Endothelial cell of umbilical vein (primary cell): ENCODE measurements at regions not wholly inside any gene's neighbourhood (a gene's known extent, or its start where the extent isn't known, plus 50 kb on each side); places are given as distances from the start of the nearest gene placed in this dataset.

Experiments
- BruUV-seq: library from RNA; stranded (reverse); fragments of 400-500 nt; replicated peaks from 2 replicates; lab custom pipeline; 2021; lab: Mats Ljungman, UMichigan
- CTCF ChIA-PET: fragments of 300-600, 350-600 bp; sonication (Branson Sonifier 250); formaldehyde crosslinking; loops from one replicate; lab custom pipeline; 2021; ENCODE audit warnings: antibody characterized with exemption, inconsistent platforms; lab: Charles Lee
- POLR2A ChIA-PET: fragments of 300-600, 350-600 bp; sonication (Branson Sonifier 250); formaldehyde crosslinking; loops from one replicate; lab custom pipeline; 2021; ENCODE audit warnings: antibody characterized with exemption, inconsistent platforms; lab: Charles Lee
- DNase-seq: peaks from one replicate; pipeline ENCODE4 v3.0.0-alpha.2; 2011; ENCODE audit warnings: low read depth, low spot score
- FAIRE-seq: peaks from 2 replicates; lab custom pipeline; 2011; peaks lifted over from hg19 to GRCh38; lab: Jason Lieb, UNC
- H2AFZ ChIP-seq: 2 replicates; pipeline ENCODE4 v1.6.0; 2012; ENCODE audit warnings: low read depth, low read length, control low read depth, inconsistent platforms
- H3K27ac ChIP-seq: 2 replicates; pipeline ENCODE4 v1.5.1; 2011; ENCODE audit warnings: low read depth, mild to moderate bottlenecking, control low read depth, low read length, moderate library complexity; ENCODE audit not compliant: insufficient read depth
- H3K27me3 ChIP-seq, 2 experiments: 2 replicates each; pipeline versions ENCODE4 v1.6.0 to v1.6.1; 2011; ENCODE audit warnings: low read length in 2 of 2, mixed read lengths in 1 of 2; ENCODE audit not compliant: control insufficient read depth in 2 of 2, insufficient read depth in 2 of 2
- H3K36me3 ChIP-seq, 2 experiments: 2 replicates in 1 of 2; 3 replicates in 1 of 2; pipeline ENCODE4 v1.5.1; 2011; ENCODE audit warnings: low read length in 2 of 2, mild to moderate bottlenecking in 1 of 2, moderate library complexity in 1 of 2; ENCODE audit not compliant: control insufficient read depth in 2 of 2, insufficient read depth in 2 of 2; ENCODE audit errors: extremely low read depth in 1 of 2
- H3K4me1 ChIP-seq: 3 replicates; pipeline ENCODE4 v1.5.1; 2011; ENCODE audit warnings: mild to moderate bottlenecking, low read length; ENCODE audit not compliant: control insufficient read depth, insufficient read depth; ENCODE audit errors: extremely low read depth
- H3K4me2 ChIP-seq: 2 replicates; pipeline ENCODE4 v1.6.1; 2011; ENCODE audit warnings: low read length, control low read depth, mixed read lengths; ENCODE audit not compliant: insufficient read depth
- H3K4me3 ChIP-seq, 3 experiments: fragments of 200-600 bp in 1 of 3; sonication (generic), shearing (Covaris generic) in 1 of 3; replicated peaks in 1 of 3; 2 replicates each; pipeline ENCODE4 v1.5.1; 2011 to 2016; ENCODE audit warnings: control low read depth in 3 of 3, low read length in 3 of 3, mild to moderate bottlenecking in 2 of 3, inconsistent platforms in 1 of 3, low read depth in 1 of 3, moderate library complexity in 1 of 3; ENCODE audit not compliant: insufficient read depth in 1 of 3
- H3K79me2 ChIP-seq: 2 replicates; pipeline ENCODE4 v1.6.0; 2012; ENCODE audit warnings: low read length, inconsistent platforms; ENCODE audit not compliant: control insufficient read depth, insufficient read depth
- H3K9ac ChIP-seq: replicated peaks from 2 replicates; pipeline ENCODE3; 2011; ENCODE audit warnings: low read length, control low read depth; ENCODE audit not compliant: insufficient read depth; ENCODE audit errors: extremely low read depth
- H3K9me1 ChIP-seq: replicated peaks from 3 replicates; pipeline ENCODE4 v1.6.0; 2011; ENCODE audit warnings: mild to moderate bottlenecking, low read length; ENCODE audit not compliant: control insufficient read depth, insufficient read depth; ENCODE audit errors: extremely low read depth
- H3K9me3 ChIP-seq: replicated peaks from 2 replicates; pipeline ENCODE4 v1.5.1; 2012; ENCODE audit warnings: low read length, inconsistent platforms; ENCODE audit not compliant: control insufficient read depth, insufficient read depth
- H4K20me1 ChIP-seq: replicated peaks from 2 replicates; pipeline ENCODE3; 2011; ENCODE audit warnings: mild to moderate bottlenecking, low read length; ENCODE audit not compliant: control insufficient read depth, insufficient read depth; ENCODE audit errors: extremely low read depth
- EZH2 ChIP-seq: IDR thresholded peaks from 2 replicates; pipeline ENCODE4 v1.6.1; 2012; ENCODE audit warnings: borderline replicate concordance, low read depth, mild to moderate bottlenecking, moderate library complexity, low read length, inconsistent platforms; ENCODE audit not compliant: severe bottlenecking
- FOS ChIP-seq: IDR thresholded peaks from 2 replicates; pipeline ENCODE4 v1.6.1; 2011; ENCODE audit warnings: mild to moderate bottlenecking, low read length, moderate library complexity, borderline replicate concordance; ENCODE audit not compliant: insufficient read depth
- GATA2 ChIP-seq: IDR thresholded peaks from 2 replicates; pipeline ENCODE4 v1.7.0; 2011; ENCODE audit warnings: low read depth, mild to moderate bottlenecking, moderate library complexity, mixed read lengths, low read length; ENCODE audit not compliant: insufficient read length, insufficient read depth
- JUN ChIP-seq: IDR thresholded peaks from 2 replicates; pipeline ENCODE4 v1.6.1; 2011; ENCODE audit warnings: borderline replicate concordance, low read depth; ENCODE audit not compliant: insufficient read length, insufficient read depth
- MYC ChIP-seq: IDR thresholded peaks from one replicate; pipeline ENCODE4 v1.6.1; 2011; ENCODE audit warnings: mild to moderate bottlenecking, low read depth, low read length
- POLR2A ChIP-seq: IDR thresholded peaks from 2 replicates; pipeline ENCODE4 v1.6.1; 2012; ENCODE audit warnings: low read depth, mild to moderate bottlenecking, control low read depth, low read length
- POLR2AphosphoS5 ChIP-seq: IDR thresholded peaks from 2 replicates; pipeline ENCODE4 v1.6.1; 2012; ENCODE audit warnings: low read depth, mild to moderate bottlenecking, control low read depth, low read length, moderate library complexity; ENCODE audit not compliant: insufficient read depth
- dilution Hi-C: fragments of 300-500 bp; cut with MboI; formaldehyde crosslinking; loops from one replicate; pipeline ENCODE4 v1.15.0; 2019; ENCODE audit warnings: low sequenced_read_pairs; ENCODE audit not compliant: extremely low pct_ligation_motif_present
- intact Hi-C: fragments of 100-400 bp; cut with micrococcal nuclease; formaldehyde crosslinking; loops from one replicate; pipeline ENCODE4 v1.10.0; 2022
- TF ChIP-seq, protein P1 (sequence below), 2 donors: IDR thresholded peaks; 1 replicate in 1 of 2; 2 replicates in 1 of 2; pipeline ENCODE4 v1.5.1; 2011; ENCODE audit warnings: low read length in 2 of 2, mild to moderate bottlenecking in 2 of 2, moderate library complexity in 2 of 2, control low read depth in 1 of 2, inconsistent platforms in 1 of 2, low read depth in 1 of 2; ENCODE audit not compliant: insufficient read depth in 1 of 2; ENCODE audit errors: extremely low read depth in 1 of 2

DNA sequence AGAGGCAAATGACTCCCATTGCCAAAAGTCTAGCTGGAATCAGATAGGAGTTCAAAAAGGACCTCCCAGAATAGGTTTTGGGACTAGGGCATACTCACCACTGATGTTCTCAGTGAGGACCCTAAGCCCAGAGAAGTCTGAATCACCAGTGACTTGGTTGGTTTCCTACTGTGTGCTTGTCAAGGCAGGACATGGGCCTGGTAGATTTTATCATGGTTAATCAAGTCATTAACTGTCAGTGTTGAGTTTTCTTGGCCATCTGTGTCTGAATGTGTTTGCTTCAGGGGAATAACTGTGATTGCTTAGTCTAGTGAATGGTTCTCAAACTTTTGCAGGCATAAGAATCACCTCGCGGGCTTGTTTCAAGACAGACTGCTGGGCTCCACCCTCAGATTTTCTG, 99.0 kb upstream of the GDNF start:
- dilution Hi-C loops: no loop called here
- Histone ChIP-seq H3K79me2 (no peaks in the 10 kb centered on the region), H4K20me1 (no peaks in the 10 kb centered on the region), H3K27ac (no peak overlapping the region), H2AFZ (no peak overlapping the region), H3K4me1 (no peaks in the 10 kb centered on the region), H3K27me3 (no peaks in the 10 kb centered on the region), H3K9me3 (no peaks in the 10 kb centered on the region), H3K9me1 (no peaks in the 10 kb centered on the region), H3K36me3 (no peaks in the 10 kb centered on the region), H3K9ac (no peak overlapping the region), H3K4me3 (no peak overlapping the region), H3K4me2 (no peak overlapping the region)
- TF ChIP-seq, protein P1, sequence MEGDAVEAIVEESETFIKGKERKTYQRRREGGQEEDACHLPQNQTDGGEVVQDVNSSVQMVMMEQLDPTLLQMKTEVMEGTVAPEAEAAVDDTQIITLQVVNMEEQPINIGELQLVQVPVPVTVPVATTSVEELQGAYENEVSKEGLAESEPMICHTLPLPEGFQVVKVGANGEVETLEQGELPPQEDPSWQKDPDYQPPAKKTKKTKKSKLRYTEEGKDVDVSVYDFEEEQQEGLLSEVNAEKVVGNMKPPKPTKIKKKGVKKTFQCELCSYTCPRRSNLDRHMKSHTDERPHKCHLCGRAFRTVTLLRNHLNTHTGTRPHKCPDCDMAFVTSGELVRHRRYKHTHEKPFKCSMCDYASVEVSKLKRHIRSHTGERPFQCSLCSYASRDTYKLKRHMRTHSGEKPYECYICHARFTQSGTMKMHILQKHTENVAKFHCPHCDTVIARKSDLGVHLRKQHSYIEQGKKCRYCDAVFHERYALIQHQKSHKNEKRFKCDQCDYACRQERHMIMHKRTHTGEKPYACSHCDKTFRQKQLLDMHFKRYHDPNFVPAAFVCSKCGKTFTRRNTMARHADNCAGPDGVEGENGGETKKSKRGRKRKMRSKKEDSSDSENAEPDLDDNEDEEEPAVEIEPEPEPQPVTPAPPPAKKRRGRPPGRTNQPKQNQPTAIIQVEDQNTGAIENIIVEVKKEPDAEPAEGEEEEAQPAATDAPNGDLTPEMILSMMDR (IDR thresholded peaks at IDR 0.05; ENCODE audit: extremely low read depth in 1 of 2, insufficient read depth in 1 of 2, low read depth in 1 of 2, low read length in 2 of 2): no peak
- TF ChIP-seq JUN (no peak), EZH2 (no peak), GATA2 (no peak), POLR2A (no peak), POLR2AphosphoS5 (no peak), MYC (no peak), FOS (no peak)
- DNase-seq (no peak), FAIRE-seq (no peak)
- intact Hi-C loops: no loop called here
- ChIA-PET CTCF (no interaction called here), POLR2A (no interaction called here)
- no TSS peak for BruUV-seq
